BLaER1 (cell line): ENCODE measurements at regions not wholly inside any gene's neighbourhood (a gene's known extent, or its start where the extent isn't known, plus 50 kb on each side); places are given as distances from the start of the nearest gene placed in this dataset.

ENCODE experiments used
- H3K27ac ChIP-seq: shearing (Covaris generic); formaldehyde crosslinking; 2 replicates; pipeline ENCODE4 v1.8.1; 2022
- H3K27me3 ChIP-seq: shearing (Covaris generic); formaldehyde crosslinking; 2 replicates; pipeline ENCODE4 v1.8.1; 2022
- H3K36me3 ChIP-seq: shearing (Covaris generic); formaldehyde crosslinking; 2 replicates; pipeline ENCODE4 v1.8.1; 2022
- H3K4me1 ChIP-seq: shearing (Covaris generic); formaldehyde crosslinking; 2 replicates; pipeline ENCODE4 v1.8.1; 2022
- H3K4me2 ChIP-seq: shearing (Covaris generic); formaldehyde crosslinking; 2 replicates; pipeline ENCODE4 v1.8.1; 2022
- H3K4me3 ChIP-seq: shearing (Covaris generic); formaldehyde crosslinking; 2 replicates; pipeline ENCODE4 v1.8.1; 2022
- H3K9ac ChIP-seq: shearing (Covaris generic); formaldehyde crosslinking; 2 replicates; pipeline ENCODE4 v1.8.1; 2022
- H3K9me3 ChIP-seq: shearing (Covaris generic); formaldehyde crosslinking; 2 replicates; pipeline ENCODE4 v1.8.1; 2022
- H4K20me1 ChIP-seq: shearing (Covaris generic); formaldehyde crosslinking; 2 replicates; pipeline ENCODE4 v1.8.1; 2022
- Cebpa-rat ChIP-seq: shearing (Covaris generic); IDR thresholded peaks from 2 replicates; pipeline ENCODE4 v1.8.1; 2022

DNA sequence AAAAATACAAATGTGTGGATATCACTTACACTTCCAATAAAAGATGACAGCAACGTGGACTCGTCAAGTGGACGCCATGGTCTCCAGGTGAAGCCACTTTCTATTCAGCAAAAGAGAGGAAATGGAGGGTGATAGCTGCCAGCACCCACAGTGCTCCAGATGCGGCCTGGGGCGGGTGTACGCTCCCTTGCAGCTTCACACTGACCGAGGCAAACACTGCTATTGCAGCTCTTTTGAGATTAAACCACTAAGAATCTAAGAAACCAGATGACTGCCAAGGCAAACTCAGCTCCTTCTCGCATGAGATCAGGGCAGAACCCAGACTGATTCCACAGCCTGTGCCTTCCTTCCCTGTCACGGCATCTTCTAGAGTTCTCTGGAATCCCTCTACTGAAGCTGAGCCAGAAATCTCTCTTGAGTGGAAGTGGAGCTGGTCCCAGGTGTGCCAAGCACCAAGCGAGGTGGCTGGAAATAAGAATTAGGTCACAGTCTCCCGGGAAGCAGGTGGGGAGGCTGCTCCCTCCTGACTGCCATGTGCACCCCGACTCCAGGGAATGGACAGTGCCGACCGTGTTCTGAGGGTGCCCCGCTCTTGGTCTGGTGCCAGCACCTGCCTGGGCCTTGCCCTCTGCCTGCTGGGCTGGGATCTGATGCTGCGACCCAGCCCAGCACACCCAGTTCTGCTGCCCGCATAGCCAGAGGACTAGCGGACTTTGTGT lies 90.1 kb upstream of the AFDN start:
- H3K27me3 ChIP-seq, result no peaks in the 10 kb centered on the region
- peaks cover 78% of the 10 kb centered on the region for H3K4me1 ChIP-seq
- no peak overlapping the region for H3K27ac ChIP-seq
- no peaks in the 10 kb centered on the region for H3K36me3 ChIP-seq
- H3K4me2 ChIP-seq, result peak overlapping the region; percentile 94
- peaks cover 6% of the 10 kb centered on the region; the same call in 1 of the 2 replicates for H3K9me3 ChIP-seq
- no peaks in the 10 kb centered on the region for H4K20me1 ChIP-seq
- no peak overlapping the region for H3K9ac ChIP-seq
- no peak for TF ChIP-seq Cebpa-rat
- H3K4me3 ChIP-seq, result no peak overlapping the region

DNA sequence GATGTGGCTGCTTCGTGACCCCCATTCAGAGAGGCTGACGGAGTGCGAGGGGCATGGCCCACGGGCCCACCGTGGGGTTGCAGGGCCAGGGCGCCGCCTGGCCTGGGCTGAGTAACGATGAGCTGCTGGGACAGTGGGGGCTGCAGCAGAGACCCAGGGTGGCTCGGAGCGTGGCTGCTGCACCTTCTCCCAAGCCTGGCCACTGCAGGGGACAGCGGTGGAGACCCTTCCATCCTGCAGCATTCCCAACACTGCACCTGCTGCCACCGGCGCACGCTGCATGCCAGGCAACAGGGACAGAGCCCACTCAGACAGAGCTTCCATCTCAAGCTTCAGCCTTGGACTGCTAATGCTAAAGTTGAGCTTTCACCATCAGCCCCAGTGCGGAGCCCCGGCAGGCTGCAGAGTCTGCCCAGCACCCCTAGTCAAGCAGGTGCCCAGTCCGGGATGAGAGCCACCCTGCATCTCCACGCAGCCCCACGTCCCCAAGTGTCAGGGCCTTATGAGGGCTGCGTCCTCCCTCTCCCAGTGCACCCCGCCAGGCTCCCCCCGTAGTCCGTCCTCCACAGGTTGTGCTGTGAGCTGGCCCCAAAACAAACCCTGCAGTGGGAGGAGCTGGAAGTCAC lies 89.4 kb upstream of the AFDN start:
- Histone ChIP-seq H4K20me1 (no peaks in the 10 kb centered on the region), H3K36me3 (no peaks in the 10 kb centered on the region), H3K9ac (no peak overlapping the region), H3K4me2 (peak overlapping the region; percentile 94), H3K27me3 (no peaks in the 10 kb centered on the region), H3K4me1 (peaks cover 72% of the 10 kb centered on the region), H3K9me3 (no peaks in the 10 kb centered on the region), H3K27ac (no peak overlapping the region), H3K4me3 (no peak overlapping the region)
- TF ChIP-seq Cebpa-rat, result no peak

DNA sequence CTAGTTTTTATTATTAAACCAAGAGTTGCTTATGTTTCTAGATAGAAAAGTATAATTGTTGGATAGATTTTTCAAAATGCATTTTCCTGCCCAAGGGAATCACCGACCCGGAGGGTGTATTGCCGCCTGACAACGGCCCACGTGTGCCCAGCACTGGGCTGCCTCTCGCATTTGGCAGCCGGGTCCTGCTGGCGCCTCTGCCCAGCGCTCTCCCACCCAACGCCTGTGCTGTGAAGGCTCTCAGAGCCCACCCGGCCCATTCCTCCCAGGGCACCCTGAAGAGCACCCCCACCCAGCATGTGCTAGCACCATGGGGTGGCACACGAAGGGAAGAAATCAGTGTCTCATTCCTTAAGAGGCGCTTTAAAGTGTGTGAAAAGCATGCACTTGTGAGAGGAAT lies 88.3 kb upstream of the AFDN start:
- Histone ChIP-seq H3K9ac (no peak overlapping the region), H3K9me3 (peaks cover 7% of the 10 kb centered on the region), H3K4me2 (no peak overlapping the region), H3K27ac (no peak overlapping the region), H3K4me3 (no peak overlapping the region), H3K36me3 (no peaks in the 10 kb centered on the region), H3K27me3 (no peaks in the 10 kb centered on the region), H4K20me1 (no peaks in the 10 kb centered on the region), H3K4me1 (peaks cover 61% of the 10 kb centered on the region)
- TF ChIP-seq Cebpa-rat, result no peak

- no peaks in the 10 kb centered on the region for H4K20me1 ChIP-seq
- no peaks in the 10 kb centered on the region for H3K27me3 ChIP-seq
- H3K4me1 ChIP-seq, result peaks cover 57% of the 10 kb centered on the region
- H3K4me3 ChIP-seq, result no peak overlapping the region
- peak overlapping the region; percentile 57 for H3K4me2 ChIP-seq
- no peak for TF ChIP-seq Cebpa-rat
- no peak overlapping the region for H3K27ac ChIP-seq
- peaks cover 16% of the 10 kb centered on the region for H3K9me3 ChIP-seq
- H3K9ac ChIP-seq, result no peak overlapping the region
- no peaks in the 10 kb centered on the region for H3K36me3 ChIP-seq
Observed at GRCh38 chr6:167739721-167740475, 86.8 kb upstream of the AFDN start.

GRCh38 chr6:167742719-167743303 lies 83.9 kb upstream of the AFDN start:
- Histone ChIP-seq H3K27me3 (no peaks in the 10 kb centered on the region), H3K4me3 (no peak overlapping the region), H3K36me3 (no peaks in the 10 kb centered on the region), H4K20me1 (no peaks in the 10 kb centered on the region), H3K9me3 (peaks cover 16% of the 10 kb centered on the region), H3K4me1 (peaks cover 44% of the 10 kb centered on the region), H3K4me2 (no peak overlapping the region), H3K9ac (no peak overlapping the region), H3K27ac (no peak overlapping the region)
- no peak for TF ChIP-seq Cebpa-rat

- no peak overlapping the region for H3K4me3 ChIP-seq
- H3K9ac ChIP-seq, result peak overlapping the region; percentile 30; the same call in 1 of the 2 replicates
- H3K9me3 ChIP-seq, result peaks cover 16% of the 10 kb centered on the region
- peak overlapping the region; percentile 69 for H3K4me2 ChIP-seq
- H3K36me3 ChIP-seq, result no peaks in the 10 kb centered on the region
- TF ChIP-seq Cebpa-rat, result 0 out of 2 replicates have a peak, but pooled peaks have one; percentile 21
- H3K27me3 ChIP-seq, result no peaks in the 10 kb centered on the region
- peaks cover 45% of the 10 kb centered on the region for H3K4me1 ChIP-seq
- H3K27ac ChIP-seq, result peak overlapping the region; percentile 14; the same call in 1 of the 2 replicates
- no peaks in the 10 kb centered on the region for H4K20me1 ChIP-seq
Observed at GRCh38 chr6:167744681-167745669, 81.7 kb upstream of the AFDN start.

GRCh38 chr6:167745670-167746389 lies 80.9 kb upstream of the AFDN start:
- Histone ChIP-seq H3K27ac (peak overlapping the region; percentile 14; the same call in 1 of the 2 replicates), H3K36me3 (no peaks in the 10 kb centered on the region), H3K4me2 (peak overlapping the region; percentile 69), H3K9me3 (peaks cover 16% of the 10 kb centered on the region), H3K27me3 (no peaks in the 10 kb centered on the region), H3K4me1 (peaks cover 37% of the 10 kb centered on the region), H3K4me3 (no peak overlapping the region), H4K20me1 (no peaks in the 10 kb centered on the region), H3K9ac (no peak overlapping the region)
- no peak for TF ChIP-seq Cebpa-rat

DNA sequence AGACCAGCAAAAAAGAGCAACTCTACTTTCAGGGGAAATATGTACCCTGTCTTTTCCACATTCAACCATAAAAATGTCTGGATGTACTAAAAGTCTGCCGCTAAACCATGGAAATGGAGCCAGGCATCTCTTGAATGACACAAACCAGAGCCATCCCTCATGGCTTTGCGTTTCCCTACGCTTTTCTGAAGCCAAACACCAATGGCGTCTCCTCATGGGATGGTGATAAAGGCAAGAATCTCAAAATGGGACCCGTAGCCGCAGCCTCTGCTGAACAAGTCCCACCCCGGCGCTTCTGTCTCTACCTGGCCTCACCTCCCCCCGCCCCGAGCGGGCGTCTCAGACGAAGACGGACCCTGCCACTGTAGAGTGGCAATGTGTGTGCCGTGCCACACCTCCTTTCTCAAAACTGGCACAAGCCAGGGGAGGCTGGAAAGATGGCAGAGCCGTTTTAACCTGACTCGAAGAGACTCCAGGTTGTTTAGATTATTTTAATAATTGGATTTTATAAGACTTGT lies 80.3 kb upstream of the AFDN start:
- TF ChIP-seq Cebpa-rat, result no peak
- Histone ChIP-seq H3K9me3 (peaks cover 16% of the 10 kb centered on the region), H3K4me3 (no peak overlapping the region), H3K4me2 (no peak overlapping the region), H3K27ac (no peak overlapping the region), H3K27me3 (no peaks in the 10 kb centered on the region), H3K36me3 (no peaks in the 10 kb centered on the region), H3K9ac (no peak overlapping the region), H4K20me1 (no peaks in the 10 kb centered on the region), H3K4me1 (peaks cover 40% of the 10 kb centered on the region)
